ENCODE measurements at regions not wholly inside any gene's neighbourhood (a gene's known extent, or its start where the extent isn't known, plus 50 kb on each side); places are given as distances from the start of the nearest gene placed in this dataset.

- DNase-seq, result no peak
Observed at GRCh38 chr7:54629771-54630170, 87.6 kb downstream of the VSTM2A start.

- DNase-seq, result no peak
Observed at GRCh38 chr7:54622696-54623309, 80.6 kb downstream of the VSTM2A start.

Data from muscle of back (tissue), 3 donors.